ENCODE measurements at regions not wholly inside any gene's neighbourhood (a gene's known extent, or its start where the extent isn't known, plus 50 kb on each side); places are given as distances from the start of the nearest gene placed in this dataset.

- TF ChIP-seq POLR2A (IDR thresholded peaks at IDR 0.05) (no peak), CTCF (IDR thresholded peaks at IDR 0.05 in 8 of 11, conservative IDR thresholded peaks at IDR 0.05 in 3 of 11) (no peak)
These were observed 54.6 kb upstream of the POLR1H start for GRCh38 chr6:30006170-30007131.
